ENCODE measurements at regions not wholly inside any gene's neighbourhood (a gene's known extent, or its start where the extent isn't known, plus 50 kb on each side); places are given as distances from the start of the nearest gene placed in this dataset.

GRCh38 chr9:109682227-109682626 is 97.8 kb upstream of the PALM2AKAP2 start:
- no peak for DNase-seq

- no peak for DNase-seq
These were observed 96.5 kb upstream of the PALM2AKAP2 start for GRCh38 chr9:109683521-109683920.

GRCh38 chr9:109689701-109690100 is 90.3 kb upstream of the PALM2AKAP2 start:
- DNase-seq = no peak

- DNase-seq = no peak
These were observed 81.0 kb upstream of the PALM2AKAP2 start for GRCh38 chr9:109699019-109699418.

GRCh38 chr9:109704546-109704945 is 75.5 kb upstream of the PALM2AKAP2 start:
- DNase-seq = no peak

GRCh38 chr9:109705515-109705914 is 74.5 kb upstream of the PALM2AKAP2 start:
- no peak for DNase-seq

- no peak for DNase-seq
These were observed 72.6 kb upstream of the PALM2AKAP2 start for GRCh38 chr9:109707355-109707754.

GRCh38 chr9:109708451-109708945 is 71.5 kb upstream of the PALM2AKAP2 start:
- no peak for DNase-seq

GRCh38 chr9:109709866-109710265 is 70.1 kb upstream of the PALM2AKAP2 start:
- DNase-seq = no peak

- DNase-seq = no peak
These were observed 69.2 kb upstream of the PALM2AKAP2 start for GRCh38 chr9:109710830-109711229.

- no peak for DNase-seq
These were observed 64.7 kb upstream of the PALM2AKAP2 start for GRCh38 chr9:109715344-109715743.

GRCh38 chr9:109716631-109717030 is 63.4 kb upstream of the PALM2AKAP2 start:
- DNase-seq = no peak

- no peak for DNase-seq
These were observed 62.7 kb upstream of the PALM2AKAP2 start for GRCh38 chr9:109717342-109717741.

GRCh38 chr9:109718861-109719260 is 61.1 kb upstream of the PALM2AKAP2 start:
- DNase-seq = no peak

GRCh38 chr9:109721001-109721400 is 59.0 kb upstream of the PALM2AKAP2 start:
- DNase-seq = no peak

GRCh38 chr9:109722007-109722406 is 58.0 kb upstream of the PALM2AKAP2 start:
- no peak for DNase-seq

GRCh38 chr9:109723781-109724180 is 56.2 kb upstream of the PALM2AKAP2 start:
- DNase-seq = no peak

GRCh38 chr9:109725460-109725859 is 54.5 kb upstream of the PALM2AKAP2 start:
- DNase-seq = no peak

- DNase-seq = no peak
These were observed 53.9 kb upstream of the PALM2AKAP2 start for GRCh38 chr9:109726119-109726518.

GRCh38 chr9:109728686-109729300 is 51.2 kb upstream of the PALM2AKAP2 start:
- DNase-seq = no peak

GRCh38 chr9:109729513-109729912 is 50.5 kb upstream of the PALM2AKAP2 start:
- DNase-seq = no peak
